ENCODE measurements at regions not wholly inside any gene's neighbourhood (a gene's known extent, or its start where the extent isn't known, plus 50 kb on each side); places are given as distances from the start of the nearest gene placed in this dataset.

DNA sequence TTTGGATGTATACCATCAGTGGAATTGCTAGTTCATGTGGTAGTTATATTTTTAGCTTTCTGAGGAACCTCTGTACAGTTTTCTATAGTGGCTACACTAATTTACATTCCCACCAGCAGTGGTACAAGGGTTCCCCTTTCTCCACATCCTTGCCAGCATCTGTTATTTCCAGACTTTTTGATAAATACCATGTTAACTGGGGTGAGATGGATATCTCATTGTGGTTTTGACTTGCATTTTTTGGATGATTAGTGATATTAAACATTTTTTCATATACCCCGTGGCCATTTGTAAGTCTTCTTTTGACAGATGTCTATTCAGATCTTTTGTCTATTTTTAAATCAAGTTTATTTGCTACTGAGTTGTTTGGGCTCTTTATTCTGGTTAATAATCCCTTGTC is 455.6 kb upstream of the RARB start:
- Histone ChIP-seq H3K4me3 (no peak overlapping the region), H3K4me1 (ENCODE audit: low read depth) (no peaks in the 10 kb centered on the region), H3K36me3 (ENCODE audit: low read depth) (no peaks in the 10 kb centered on the region), H3K9me3 (no peaks in the 10 kb centered on the region)
- intact Hi-C loops (cut with DNase I, micrococcal nuclease) = no loop called here
- TF ChIP-seq CTCF (IDR thresholded peaks at IDR 0.05) = no peak
- ATAC-seq = no peak
- no peak for DNase-seq

- ATAC-seq (no peak), DNase-seq (no peak)
- no peak overlapping the region for H3K4me3 ChIP-seq
- no peaks in the 10 kb centered on the region for H3K4me1 ChIP-seq (ENCODE audit: low read depth)
- intact Hi-C loops (cut with DNase I, micrococcal nuclease) = no loop called here
- H3K9me3 ChIP-seq = no peaks in the 10 kb centered on the region
- TF ChIP-seq CTCF (IDR thresholded peaks at IDR 0.05) = no peak
- H3K36me3 ChIP-seq (ENCODE audit: low read depth) = no peaks in the 10 kb centered on the region
Measured at GRCh38 chr3:24981309-24981708, 446.8 kb upstream of the RARB start.

DNA sequence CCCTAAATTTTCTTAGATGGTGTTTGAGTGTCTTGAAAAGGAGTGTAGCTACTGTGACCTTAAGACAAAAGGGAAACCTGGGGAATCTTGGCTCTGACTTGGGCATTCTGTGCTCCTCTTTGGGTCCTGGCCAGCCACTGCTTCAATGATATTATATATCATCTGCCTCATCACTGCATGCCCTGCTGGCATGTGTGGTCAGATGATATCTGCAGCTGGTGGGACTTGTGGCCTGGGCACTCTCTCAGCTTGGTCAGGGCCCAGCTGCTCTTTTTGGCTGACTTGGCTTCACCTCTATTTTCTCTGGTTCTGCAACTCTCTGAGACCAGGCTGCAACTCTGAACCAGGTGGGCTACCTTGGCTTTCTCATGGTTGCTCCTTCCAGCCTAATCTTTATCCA is 446.1 kb upstream of the RARB start:
- DNase-seq = no peak
- ATAC-seq = no peak
- Histone ChIP-seq H3K4me1 (ENCODE audit: low read depth) (no peaks in the 10 kb centered on the region), H3K4me3 (no peak overlapping the region), H3K9me3 (no peaks in the 10 kb centered on the region), H3K36me3 (ENCODE audit: low read depth) (no peaks in the 10 kb centered on the region)
- intact Hi-C loops (cut with DNase I, micrococcal nuclease) = no loop called here
- no peak for TF ChIP-seq CTCF (IDR thresholded peaks at IDR 0.05)

DNA sequence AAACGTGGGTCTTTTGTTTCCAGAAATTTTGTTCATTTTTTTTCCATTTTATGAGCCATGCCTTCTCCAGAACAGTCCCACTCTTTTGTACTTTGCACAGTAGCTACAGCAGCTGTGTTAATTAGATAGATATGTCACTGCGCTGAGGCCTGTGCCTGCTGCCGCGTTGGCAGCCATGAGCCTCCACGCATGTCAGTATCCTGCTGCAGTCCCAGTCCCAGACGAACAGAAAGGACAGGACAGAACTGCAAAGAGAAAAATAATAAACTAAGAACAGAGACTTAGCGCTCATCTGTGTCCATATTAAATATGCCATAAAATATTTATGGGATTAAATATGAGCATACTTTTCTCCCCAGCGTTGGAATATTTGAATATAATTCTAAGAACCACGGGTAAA is 442.4 kb upstream of the RARB start:
- Histone ChIP-seq H3K4me1 (ENCODE audit: low read depth) (no peaks in the 10 kb centered on the region), H3K36me3 (ENCODE audit: low read depth) (no peaks in the 10 kb centered on the region), H3K9me3 (no peaks in the 10 kb centered on the region), H3K4me3 (no peak overlapping the region)
- DNase-seq = no peak
- no peak for TF ChIP-seq CTCF (IDR thresholded peaks at IDR 0.05)
- intact Hi-C loops (cut with DNase I, micrococcal nuclease) = no loop called here
- no peak for ATAC-seq

DNA sequence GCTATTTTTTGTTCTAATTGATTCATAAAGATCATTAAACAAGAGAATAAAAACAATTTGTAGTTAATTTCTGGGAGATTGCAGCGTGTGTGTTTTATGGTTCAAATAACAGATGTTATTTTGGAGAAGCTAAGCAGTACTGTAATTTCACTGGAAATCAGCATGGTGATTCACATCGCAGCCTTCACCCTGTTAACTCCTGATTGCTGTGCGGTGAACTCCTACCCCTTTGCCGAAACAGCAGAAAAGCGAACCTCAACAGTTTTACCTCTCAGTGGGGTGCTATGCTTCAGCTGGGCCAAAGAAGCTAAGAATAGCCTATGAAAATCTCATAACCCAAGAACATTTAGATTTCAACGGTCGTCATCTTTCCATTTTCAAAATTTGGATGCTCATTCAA is 441.5 kb upstream of the RARB start:
- no peaks in the 10 kb centered on the region for H3K4me1 ChIP-seq (ENCODE audit: low read depth)
- no peak for TF ChIP-seq CTCF (IDR thresholded peaks at IDR 0.05)
- no peak for ATAC-seq
- no peaks in the 10 kb centered on the region for H3K36me3 ChIP-seq (ENCODE audit: low read depth)
- no peak for DNase-seq
- H3K4me3 ChIP-seq = no peak overlapping the region
- no peaks in the 10 kb centered on the region for H3K9me3 ChIP-seq
- intact Hi-C loops (cut with DNase I, micrococcal nuclease) = no loop called here

- H3K9me3 ChIP-seq = no peaks in the 10 kb centered on the region
- no peak overlapping the region for H3K4me3 ChIP-seq
- no peak for TF ChIP-seq CTCF (IDR thresholded peaks at IDR 0.05)
- intact Hi-C loops (cut with DNase I, micrococcal nuclease) = no loop called here
- ATAC-seq (no peak), DNase-seq (no peak)
- H3K4me1 ChIP-seq (ENCODE audit: low read depth) = no peaks in the 10 kb centered on the region
- H3K36me3 ChIP-seq (ENCODE audit: low read depth) = no peaks in the 10 kb centered on the region
Measured at GRCh38 chr3:24999357-24999756, 428.7 kb upstream of the RARB start.

Data from mucosa of descending colon (tissue), 3 donors.